Fibroblast of pulmonary artery (primary cell): ENCODE measurements at regions not wholly inside any gene's neighbourhood (a gene's known extent, or its start where the extent isn't known, plus 50 kb on each side); places are given as distances from the start of the nearest gene placed in this dataset.

Experiments used
- DNase-seq: peaks from one replicate; pipeline ENCODE4 v3.0.0-alpha.2; 2010; ENCODE audit warnings: low read depth
- H3K4me3 ChIP-seq: replicated peaks from 2 replicates; pipeline ENCODE4 v1.5.1; 2011; ENCODE audit warnings: low read depth, mild to moderate bottlenecking, control low read depth, low read length, moderate library complexity
- TF ChIP-seq, protein P1 (sequence below): IDR thresholded peaks from 2 replicates; pipeline ENCODE4 v1.5.1; 2011; ENCODE audit warnings: mild to moderate bottlenecking, control low read depth, low read length, inconsistent platforms; ENCODE audit errors: missing control alignments

DNA sequence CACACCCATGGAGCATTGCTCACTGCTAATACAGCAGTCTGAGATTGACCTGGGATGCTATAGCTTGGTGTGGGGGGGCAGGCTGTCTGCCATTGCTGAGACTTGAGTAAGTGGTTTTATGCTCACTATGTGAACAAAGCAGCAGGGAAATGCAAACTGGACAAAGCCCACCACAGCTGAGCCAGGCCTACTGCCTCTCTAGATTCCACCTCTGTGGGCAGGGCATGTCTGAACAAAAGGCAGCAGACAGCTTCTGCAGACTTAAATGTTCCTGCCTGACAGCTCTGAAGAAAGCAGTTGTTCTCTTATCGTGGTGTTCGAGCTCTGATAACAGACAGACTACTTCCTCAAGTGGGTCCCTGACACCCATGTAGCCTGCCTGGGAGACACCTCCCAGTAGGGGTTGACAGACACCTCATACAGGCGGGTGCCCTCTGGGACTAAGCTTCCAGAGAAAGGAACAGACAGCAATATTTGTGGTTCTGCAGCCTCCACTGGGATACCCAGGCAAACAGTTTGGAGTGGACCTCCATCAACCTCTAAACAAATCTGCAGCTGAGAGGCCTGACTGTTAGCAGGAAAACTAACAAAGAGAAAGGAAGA, 2204.8 kb downstream of the TP53TG3F start:
- H3K4me3 ChIP-seq: no peak overlapping the region
- TF ChIP-seq, protein P1, sequence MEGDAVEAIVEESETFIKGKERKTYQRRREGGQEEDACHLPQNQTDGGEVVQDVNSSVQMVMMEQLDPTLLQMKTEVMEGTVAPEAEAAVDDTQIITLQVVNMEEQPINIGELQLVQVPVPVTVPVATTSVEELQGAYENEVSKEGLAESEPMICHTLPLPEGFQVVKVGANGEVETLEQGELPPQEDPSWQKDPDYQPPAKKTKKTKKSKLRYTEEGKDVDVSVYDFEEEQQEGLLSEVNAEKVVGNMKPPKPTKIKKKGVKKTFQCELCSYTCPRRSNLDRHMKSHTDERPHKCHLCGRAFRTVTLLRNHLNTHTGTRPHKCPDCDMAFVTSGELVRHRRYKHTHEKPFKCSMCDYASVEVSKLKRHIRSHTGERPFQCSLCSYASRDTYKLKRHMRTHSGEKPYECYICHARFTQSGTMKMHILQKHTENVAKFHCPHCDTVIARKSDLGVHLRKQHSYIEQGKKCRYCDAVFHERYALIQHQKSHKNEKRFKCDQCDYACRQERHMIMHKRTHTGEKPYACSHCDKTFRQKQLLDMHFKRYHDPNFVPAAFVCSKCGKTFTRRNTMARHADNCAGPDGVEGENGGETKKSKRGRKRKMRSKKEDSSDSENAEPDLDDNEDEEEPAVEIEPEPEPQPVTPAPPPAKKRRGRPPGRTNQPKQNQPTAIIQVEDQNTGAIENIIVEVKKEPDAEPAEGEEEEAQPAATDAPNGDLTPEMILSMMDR: no peak
- no peak for DNase-seq

- TF ChIP-seq, protein P1: no peak
Measured at GRCh38 chr16:35685085-35685484, 2225.7 kb downstream of the TP53TG3F start.

DNA sequence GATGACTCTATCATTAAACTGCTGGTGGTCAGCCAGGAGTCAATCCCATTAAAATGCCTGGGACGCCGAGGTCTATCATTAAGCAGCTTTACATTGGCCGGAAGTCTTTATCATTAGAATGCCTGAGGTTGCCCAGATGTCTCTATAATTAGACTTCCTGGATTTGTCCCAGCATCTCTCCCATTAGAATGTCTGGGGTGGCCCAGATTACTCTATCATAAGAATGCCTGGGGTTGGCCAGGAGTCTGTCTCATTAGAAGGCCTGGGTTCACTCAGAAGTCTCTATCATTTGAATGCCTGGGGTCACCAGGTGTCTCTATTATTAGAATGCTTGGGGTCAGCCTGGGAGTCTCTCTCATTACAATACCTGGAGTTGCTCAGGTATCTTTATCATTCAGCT, 2227.2 kb downstream of the TP53TG3F start:
- no peak overlapping the region for H3K4me3 ChIP-seq
- TF ChIP-seq, protein P1: no peak
- no peak for DNase-seq

More at GRCh38 chr16:35685085-35685484, 2225.7 kb downstream of the TP53TG3F start:
- no peak overlapping the region for H3K4me3 ChIP-seq
- no peak for DNase-seq

DNA sequence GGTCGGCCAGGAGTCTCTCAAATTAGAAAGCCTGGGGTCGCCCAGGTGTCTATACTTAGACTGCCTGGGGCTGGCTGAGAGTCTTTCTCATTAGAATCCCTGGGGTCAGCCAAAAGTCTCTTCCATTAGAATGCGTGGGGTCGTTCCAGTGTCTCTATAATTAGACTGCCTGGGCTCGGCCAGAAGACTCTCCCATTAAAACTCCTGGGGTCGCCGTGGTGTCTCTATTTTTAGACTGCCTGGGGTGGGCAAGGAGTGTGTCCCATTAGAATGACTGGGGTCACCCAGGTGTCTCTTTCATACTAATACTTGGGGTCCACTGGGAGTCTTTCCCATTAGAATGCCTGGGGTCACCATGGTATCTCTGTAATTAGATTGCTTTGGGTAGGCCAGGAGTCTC, 2227.7 kb downstream of the TP53TG3F start:
- H3K4me3 ChIP-seq: no peak overlapping the region
- TF ChIP-seq, protein P1: no peak
- no peak for DNase-seq

DNA sequence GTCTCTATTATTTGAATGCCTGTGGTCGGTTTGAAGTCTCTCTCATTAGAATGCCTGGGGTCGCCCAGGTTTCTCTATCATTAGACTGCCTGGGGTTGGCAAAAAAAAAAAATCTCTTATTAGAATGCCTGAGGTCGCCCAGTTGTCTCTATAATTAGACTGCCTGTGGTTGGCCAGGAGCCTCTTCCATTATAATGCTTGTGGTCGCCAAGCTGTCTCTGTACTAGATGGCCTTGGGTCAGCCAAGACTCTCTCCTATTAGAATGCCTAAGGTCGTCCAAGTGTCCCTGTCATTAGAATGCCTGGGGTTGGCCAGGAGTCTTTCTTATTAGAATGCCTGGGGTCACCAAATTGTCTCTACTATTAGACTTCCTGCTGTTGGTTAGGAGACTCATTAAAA, 2228.4 kb downstream of the TP53TG3F start:
- no peak for DNase-seq

DNA sequence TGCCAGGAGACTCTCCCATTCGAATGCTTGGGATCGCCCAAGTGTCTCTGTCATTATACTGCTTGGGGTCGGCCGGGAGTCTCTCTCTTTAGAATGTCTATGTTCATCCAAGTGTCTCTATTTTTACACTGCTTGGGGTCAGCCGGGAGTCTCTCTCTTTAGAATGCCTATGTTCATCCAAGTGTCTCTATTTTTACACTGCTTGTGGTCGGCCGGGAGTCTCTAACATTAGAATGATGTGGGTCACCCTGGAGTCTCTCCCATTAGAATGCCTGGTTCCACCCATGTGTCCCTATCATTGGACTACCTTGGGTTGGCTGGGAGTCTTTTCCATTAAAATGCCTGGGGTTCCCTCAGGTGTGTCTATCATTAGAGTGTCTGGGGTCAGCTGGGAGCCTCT, 2230.4 kb downstream of the TP53TG3F start:
- TF ChIP-seq, protein P1: no peak
- H3K4me3 ChIP-seq: no peak overlapping the region
- DNase-seq: no peak

More for the DNA sequence above, 2228.4 kb downstream of the TP53TG3F start:
- H3K4me3 ChIP-seq: no peak overlapping the region
- TF ChIP-seq, protein P1: no peak

GRCh38 chr16:35690413-35690812, 2231.0 kb downstream of the TP53TG3F start:
- H3K4me3 ChIP-seq: no peak overlapping the region
- TF ChIP-seq, protein P1: no peak
- DNase-seq: no peak
